Colonic mucosa (tissue), 4 donors: ENCODE measurements at regions not wholly inside any gene's neighbourhood (a gene's known extent, or its start where the extent isn't known, plus 50 kb on each side); places are given as distances from the start of the nearest gene placed in this dataset.

Source experiments
- DNase-seq: peaks from one replicate; pipeline ENCODE4 v3.0.0-alpha.2; 2020
- H3K27ac ChIP-seq: fragments of 200-600 bp; one replicate; pipeline ENCODE4 v1.8.0; 2021
- H3K27me3 ChIP-seq: fragments of 200-600 bp; one replicate; pipeline ENCODE4 v1.8.0; 2021
- H3K36me3 ChIP-seq: fragments of 200-600 bp; one replicate; pipeline ENCODE4 v1.8.0; 2021
- H3K4me1 ChIP-seq: fragments of 200-600 bp; one replicate; pipeline ENCODE4 v1.8.0; 2021; ENCODE audit warnings: mild to moderate bottlenecking
- H3K4me3 ChIP-seq: fragments of 200-600 bp; one replicate; pipeline ENCODE4 v1.8.0; 2021
- H3K9ac ChIP-seq, 2 donors: one replicate each; pipeline ENCODE4 v1.7.0; 2013; ENCODE audit warnings: control low read depth in 2 of 2, low read depth in 2 of 2, low read length in 2 of 2
- H3K9me3 ChIP-seq: fragments of 200-600 bp; one replicate; pipeline ENCODE4 v1.8.0; 2021
- intact Hi-C: fragments of 100-400 bp; cut with DNase I; formaldehyde crosslinking; loops from one replicate; pipeline ENCODE4 v1.14.1; 2022
- TF ChIP-seq, protein P1 (sequence below): fragments of 200-600 bp; IDR thresholded peaks from one replicate; pipeline ENCODE4 v1.8.0; 2022; ENCODE audit warnings: antibody characterized with exemption, mild to moderate bottlenecking
- donor health status: healthy.
- donor health status: DM: no; HTN: no; CAD: no.
- donor health status: DM: no; HTN: no; CAD: no.

DNA sequence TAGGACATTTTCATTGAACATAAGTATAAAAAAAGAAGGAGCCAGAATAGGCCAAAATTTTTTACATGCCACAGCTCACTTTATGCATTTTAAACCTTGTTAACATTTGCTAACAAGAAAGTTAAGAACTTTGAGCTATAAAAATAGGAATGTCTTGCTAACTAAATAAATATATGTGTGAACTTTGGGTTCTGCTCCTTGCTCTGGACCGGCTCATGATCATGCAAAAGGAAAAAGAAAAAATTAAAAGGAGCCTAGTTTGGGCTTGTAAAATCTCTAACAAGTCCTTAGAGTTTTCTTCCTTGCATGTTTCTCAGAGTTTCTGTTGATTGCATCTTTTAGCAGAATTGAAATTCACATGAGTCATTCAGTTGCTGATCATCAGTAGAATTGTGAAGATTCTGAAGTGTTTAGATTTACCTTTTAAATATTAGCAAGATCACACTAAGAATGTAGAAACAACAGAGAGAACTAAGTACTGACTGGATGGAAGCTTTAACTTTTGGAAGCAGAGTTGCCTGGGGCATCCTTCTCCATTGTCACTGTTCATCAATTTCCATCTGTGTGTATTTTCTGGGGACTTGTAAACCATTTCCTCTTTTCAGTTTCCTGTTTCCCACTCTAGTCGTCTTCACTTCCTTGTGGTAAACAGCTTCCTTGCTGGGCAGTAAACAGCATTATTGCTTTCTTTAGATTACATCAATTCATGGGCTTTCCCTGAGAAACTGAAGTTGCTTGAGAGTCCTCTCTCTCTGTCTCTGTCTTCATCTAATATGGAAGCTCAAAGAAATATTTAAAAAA lies 458.4 kb upstream of the BTBD3 start:
- no peak for DNase-seq
- Histone ChIP-seq H3K27ac (peak overlapping the region; percentile 7), H3K27me3 (no peaks in the 10 kb centered on the region), H3K4me3 (no peak overlapping the region), H3K36me3 (no peaks in the 10 kb centered on the region), H3K9ac (no peak overlapping the region), H3K4me1 (peaks cover 5% of the 10 kb centered on the region), H3K9me3 (no peaks in the 10 kb centered on the region)
- TF ChIP-seq, protein P1, sequence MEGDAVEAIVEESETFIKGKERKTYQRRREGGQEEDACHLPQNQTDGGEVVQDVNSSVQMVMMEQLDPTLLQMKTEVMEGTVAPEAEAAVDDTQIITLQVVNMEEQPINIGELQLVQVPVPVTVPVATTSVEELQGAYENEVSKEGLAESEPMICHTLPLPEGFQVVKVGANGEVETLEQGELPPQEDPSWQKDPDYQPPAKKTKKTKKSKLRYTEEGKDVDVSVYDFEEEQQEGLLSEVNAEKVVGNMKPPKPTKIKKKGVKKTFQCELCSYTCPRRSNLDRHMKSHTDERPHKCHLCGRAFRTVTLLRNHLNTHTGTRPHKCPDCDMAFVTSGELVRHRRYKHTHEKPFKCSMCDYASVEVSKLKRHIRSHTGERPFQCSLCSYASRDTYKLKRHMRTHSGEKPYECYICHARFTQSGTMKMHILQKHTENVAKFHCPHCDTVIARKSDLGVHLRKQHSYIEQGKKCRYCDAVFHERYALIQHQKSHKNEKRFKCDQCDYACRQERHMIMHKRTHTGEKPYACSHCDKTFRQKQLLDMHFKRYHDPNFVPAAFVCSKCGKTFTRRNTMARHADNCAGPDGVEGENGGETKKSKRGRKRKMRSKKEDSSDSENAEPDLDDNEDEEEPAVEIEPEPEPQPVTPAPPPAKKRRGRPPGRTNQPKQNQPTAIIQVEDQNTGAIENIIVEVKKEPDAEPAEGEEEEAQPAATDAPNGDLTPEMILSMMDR = no peak
- intact Hi-C loops = no loop called here

GRCh38 chr20:11467436-11467835 lies 450.3 kb upstream of the BTBD3 start:
- intact Hi-C loops = no loop called here
- DNase-seq = no peak
- Histone ChIP-seq H3K4me1 (no peaks in the 10 kb centered on the region), H3K27me3 (no peaks in the 10 kb centered on the region), H3K9ac (no peak overlapping the region), H3K27ac (no peak overlapping the region), H3K4me3 (no peak overlapping the region), H3K36me3 (no peaks in the 10 kb centered on the region), H3K9me3 (no peaks in the 10 kb centered on the region)
- TF ChIP-seq, protein P1 = no peak

GRCh38 chr20:11468880-11469279 lies 448.8 kb upstream of the BTBD3 start:
- intact Hi-C loops = no loop called here
- H3K9ac ChIP-seq = no peak overlapping the region
- no peaks in the 10 kb centered on the region for H3K36me3 ChIP-seq
- no peaks in the 10 kb centered on the region for H3K9me3 ChIP-seq
- DNase-seq = no peak
- H3K4me3 ChIP-seq = no peak overlapping the region
- no peaks in the 10 kb centered on the region for H3K4me1 ChIP-seq
- no peak overlapping the region for H3K27ac ChIP-seq
- no peaks in the 10 kb centered on the region for H3K27me3 ChIP-seq
- TF ChIP-seq, protein P1 = no peak

- TF ChIP-seq, protein P1 = no peak
- no peaks in the 10 kb centered on the region for H3K36me3 ChIP-seq
- DNase-seq = no peak
- no peaks in the 10 kb centered on the region for H3K9me3 ChIP-seq
- H3K27ac ChIP-seq = no peak overlapping the region
- intact Hi-C loops = no loop called here
- H3K9ac ChIP-seq = no peak overlapping the region
- no peaks in the 10 kb centered on the region for H3K27me3 ChIP-seq
- no peak overlapping the region for H3K4me3 ChIP-seq
- no peaks in the 10 kb centered on the region for H3K4me1 ChIP-seq
These were observed 447.8 kb upstream of the BTBD3 start for GRCh38 chr20:11469795-11470435.

GRCh38 chr20:11473983-11474382 lies 443.7 kb upstream of the BTBD3 start:
- Histone ChIP-seq H3K4me3 (no peak overlapping the region), H3K9me3 (no peaks in the 10 kb centered on the region), H3K36me3 (no peaks in the 10 kb centered on the region), H3K9ac (no peak overlapping the region), H3K27me3 (no peaks in the 10 kb centered on the region), H3K4me1 (no peaks in the 10 kb centered on the region), H3K27ac (no peak overlapping the region)
- intact Hi-C loops = no loop called here
- TF ChIP-seq, protein P1 = no peak
- no peak for DNase-seq
